Testis (tissue), 2 donors: ENCODE measurements at regions not wholly inside any gene's neighbourhood (a gene's known extent, or its start where the extent isn't known, plus 50 kb on each side); places are given as distances from the start of the nearest gene placed in this dataset.
"Not testable (repeated sequence)": the region's sequence is repeated elsewhere in the genome, so short reads cannot be mapped to it uniquely, and the experiment has no call there.

ENCODE experiments used
- DNase-seq: peaks from one replicate; pipeline ENCODE4 v3.0.0-alpha.2; 2019
- H3K27ac ChIP-seq, 2 donors: fragments of 200-600 bp; sonication (generic); one replicate each; pipeline ENCODE4 v1.5.1; 2019
- H3K27me3 ChIP-seq: fragments of 200-600 bp; sonication (generic); one replicate; pipeline ENCODE4 v1.5.1; 2019
- H3K36me3 ChIP-seq: fragments of 200-600 bp; sonication (generic); one replicate; pipeline ENCODE4 v1.5.1; 2017; ENCODE audit warnings: low read depth; ENCODE audit errors: missing control alignments
- H3K4me1 ChIP-seq: fragments of 200-600 bp; sonication (generic); one replicate; pipeline ENCODE4 v1.5.1; 2019
- H3K4me3 ChIP-seq, 2 donors: fragments of 200-600 bp; sonication (generic); one replicate each; pipeline ENCODE4 v1.5.1; 2017 to 2019
- H3K9me3 ChIP-seq: fragments of 200-600 bp; sonication (generic); one replicate; pipeline ENCODE4 v1.5.1; 2017
- CTCF ChIP-seq, 3 experiments: fragments of 450-650 bp in 2 of 3; fragments of 200-600 bp in 1 of 3; sonication (generic) in 1 of 3; IDR thresholded peaks; one replicate each; pipeline ENCODE4 v1.5.1; 2016 to 2019; ENCODE audit warnings: antibody characterized with exemption in 3 of 3, mild to moderate bottlenecking in 2 of 3, moderate library complexity in 1 of 3
- POLR2A ChIP-seq: fragments of 450-650 bp; IDR thresholded peaks from one replicate; pipeline ENCODE4 v1.6.1; 2017; ENCODE audit warnings: antibody characterized with exemption, mild to moderate bottlenecking, moderate library complexity
- WGBS, 2 donors: methylation state at CpG; one replicate each; pipeline ENCODE4 v1.1.5; 2018; 5-methylcytosine and 5-hydroxymethylcytosine counted together
- intact Hi-C: fragments of 100-400 bp; cut with DNase I; formaldehyde crosslinking; loops from one replicate; pipeline ENCODE4 v1.15.1; 2023; ENCODE audit warnings: low total_unique reads

- H3K36me3 ChIP-seq = no peaks in the 10 kb centered on the region
- H3K27me3 ChIP-seq = no peaks in the 10 kb centered on the region
- H3K4me1 ChIP-seq = no peaks in the 10 kb centered on the region
- intact Hi-C loops = no loop called here
- no peaks in the 10 kb centered on the region for H3K9me3 ChIP-seq
- no peak overlapping the region for H3K4me3 ChIP-seq
- TF ChIP-seq POLR2A = no peak
- TF ChIP-seq CTCF (IDR thresholded peaks at IDR 0.05) = no peak
- H3K27ac ChIP-seq = no peak overlapping the region
- no peak for DNase-seq
- WGBS, 2 donors = 56 to 57% methylated on average over 9 of the region's 9 CpGs
Measured at GRCh38 chr12:11540615-11541310, 108.7 kb upstream of the ETV6 start.

- H3K27me3 ChIP-seq = no peaks in the 10 kb centered on the region
- WGBS, 2 donors = 93% methylated on average over 3 of the region's 3 CpGs
- no peaks in the 10 kb centered on the region for H3K36me3 ChIP-seq
- no peak for DNase-seq
- H3K9me3 ChIP-seq = no peaks in the 10 kb centered on the region
- intact Hi-C loops = no loop called here
- H3K4me1 ChIP-seq = no peaks in the 10 kb centered on the region
- TF ChIP-seq CTCF (IDR thresholded peaks at IDR 0.05) = no peak
- no peak for TF ChIP-seq POLR2A
- H3K27ac ChIP-seq = no peak overlapping the region
- H3K4me3 ChIP-seq = no peak overlapping the region
Measured at GRCh38 chr12:11542599-11542998, 106.9 kb upstream of the ETV6 start.

- Histone ChIP-seq H3K36me3 (no peaks in the 10 kb centered on the region), H3K4me3 (no peak overlapping the region), H3K4me1 (no peaks in the 10 kb centered on the region), H3K27ac (no peak overlapping the region), H3K9me3 (no peaks in the 10 kb centered on the region), H3K27me3 (no peaks in the 10 kb centered on the region)
- DNase-seq = no peak
- intact Hi-C loops = no loop called here
- 73 to 79% methylated on average over 7 of the region's 7 CpGs for WGBS, 2 donors
- TF ChIP-seq POLR2A (no peak), CTCF (IDR thresholded peaks at IDR 0.05) (no peak)
Measured at GRCh38 chr12:11543457-11544158, 105.9 kb upstream of the ETV6 start.

- Histone ChIP-seq H3K27ac (no peak overlapping the region), H3K9me3 (no peaks in the 10 kb centered on the region), H3K4me1 (no peaks in the 10 kb centered on the region), H3K4me3 (no peak overlapping the region), H3K36me3 (no peaks in the 10 kb centered on the region), H3K27me3 (no peaks in the 10 kb centered on the region)
- intact Hi-C loops = no loop called here
- WGBS, 2 donors = 51 to 52% methylated on average over 6 of the region's 6 CpGs
- no peak for TF ChIP-seq CTCF (IDR thresholded peaks at IDR 0.05)
- TF ChIP-seq POLR2A = no peak
- no peak for DNase-seq
Measured at GRCh38 chr12:11545484-11546330, 103.8 kb upstream of the ETV6 start.

- H3K27me3 ChIP-seq, intact Hi-C loops, H3K36me3 ChIP-seq, H3K9me3 ChIP-seq, DNase-seq, H3K4me1 ChIP-seq, H3K27ac ChIP-seq: not testable (repeated sequence)
- WGBS, 2 donors = 34 to 69% methylated on average over 7 to 14 of the region's 14 CpGs
- peak overlapping the region in 1 of 2 donors; percentile 17 for H3K4me3 ChIP-seq
Measured at GRCh38 chr12:11546582-11547270, 102.7 kb upstream of the ETV6 start.

GRCh38 chr12:11547271-11547646 lies 102.2 kb upstream of the ETV6 start:
- H3K27ac ChIP-seq, intact Hi-C loops, H3K27me3 ChIP-seq, DNase-seq, H3K9me3 ChIP-seq, H3K4me1 ChIP-seq, H3K36me3 ChIP-seq: not testable (repeated sequence)
- peak overlapping the region in 1 of 2 donors; percentile 17 for H3K4me3 ChIP-seq
- WGBS, 2 donors = 71 to 93% methylated on average over 9 to 29 of the region's 31 CpGs
